WERI-Rb-1 (cell line): ENCODE measurements at regions not wholly inside any gene's neighbourhood (a gene's known extent, or its start where the extent isn't known, plus 50 kb on each side); places are given as distances from the start of the nearest gene placed in this dataset.

Experiments used
- DNase-seq: peaks from one replicate; pipeline ENCODE4 v3.0.0-alpha.2; 2020
- H3K27ac ChIP-seq: fragments of 250-450 bp; sonication (Bioruptor Pico); 2 replicates; pipeline ENCODE4 v1.5.1; 2020; ENCODE audit warnings: mild to moderate bottlenecking, moderate library complexity
- H3K27me3 ChIP-seq: fragments of 250-450 bp; sonication (Bioruptor Pico); 2 replicates; pipeline ENCODE4 v1.5.1; 2021; ENCODE audit warnings: mild to moderate bottlenecking, low read depth, moderate library complexity; ENCODE audit not compliant: insufficient read depth, severe bottlenecking
- H3K36me3 ChIP-seq: fragments of 250-450 bp; sonication (Bioruptor Pico); 2 replicates; pipeline ENCODE4 v1.5.1; 2020; ENCODE audit warnings: mild to moderate bottlenecking, moderate library complexity
- H3K4me3 ChIP-seq: 2 replicates; pipeline ENCODE4 v1.5.1; 2011; ENCODE audit warnings: low read depth, mild to moderate bottlenecking, control low read depth, low read length
- H3K9me3 ChIP-seq: fragments of 250-450 bp; sonication (Bioruptor Pico); 2 replicates; pipeline ENCODE4 v1.5.1; 2021; ENCODE audit warnings: mild to moderate bottlenecking, moderate library complexity; ENCODE audit not compliant: severe bottlenecking
- CTCF ChIP-seq: IDR thresholded peaks from 2 replicates; pipeline ENCODE4 v1.5.1; 2011; ENCODE audit warnings: low read depth, mild to moderate bottlenecking, control low read depth, inconsistent platforms, low read length

- no peak for DNase-seq
- no peaks in the 10 kb centered on the region for H3K9me3 ChIP-seq
- H3K27ac ChIP-seq: no peak overlapping the region
- H3K4me3 ChIP-seq: no peak overlapping the region
- TF ChIP-seq CTCF: no peak
- no peaks in the 10 kb centered on the region for H3K36me3 ChIP-seq
- peaks cover 58% of the 10 kb centered on the region for H3K27me3 ChIP-seq
Measured at GRCh38 chr9:86667307-86667706, 280.0 kb downstream of the GAS1 start.

GRCh38 chr9:86665416-86665815 is 281.9 kb downstream of the GAS1 start:
- no peaks in the 10 kb centered on the region for H3K36me3 ChIP-seq
- no peak for DNase-seq
- no peak for TF ChIP-seq CTCF
- no peak overlapping the region for H3K27ac ChIP-seq
- H3K9me3 ChIP-seq: no peaks in the 10 kb centered on the region
- H3K4me3 ChIP-seq: no peak overlapping the region
- H3K27me3 ChIP-seq: peaks cover 41% of the 10 kb centered on the region

GRCh38 chr9:86664603-86665002 is 282.7 kb downstream of the GAS1 start:
- H3K36me3 ChIP-seq: no peaks in the 10 kb centered on the region
- H3K27me3 ChIP-seq: peaks cover 41% of the 10 kb centered on the region
- no peak for DNase-seq
- TF ChIP-seq CTCF: no peak
- H3K27ac ChIP-seq: no peak overlapping the region
- no peak overlapping the region for H3K4me3 ChIP-seq
- H3K9me3 ChIP-seq: no peaks in the 10 kb centered on the region

GRCh38 chr9:86663905-86664304 is 283.4 kb downstream of the GAS1 start:
- no peak overlapping the region for H3K4me3 ChIP-seq
- no peak for TF ChIP-seq CTCF
- peaks cover 38% of the 10 kb centered on the region for H3K27me3 ChIP-seq
- no peak overlapping the region for H3K27ac ChIP-seq
- DNase-seq: no peak
- H3K9me3 ChIP-seq: no peaks in the 10 kb centered on the region
- no peaks in the 10 kb centered on the region for H3K36me3 ChIP-seq

GRCh38 chr9:86662890-86663468 is 284.3 kb downstream of the GAS1 start:
- no peaks in the 10 kb centered on the region for H3K9me3 ChIP-seq
- H3K27me3 ChIP-seq: peaks cover 34% of the 10 kb centered on the region
- H3K27ac ChIP-seq: no peak overlapping the region
- H3K4me3 ChIP-seq: no peak overlapping the region
- DNase-seq: no peak
- H3K36me3 ChIP-seq: no peaks in the 10 kb centered on the region
- no peak for TF ChIP-seq CTCF

- no peak overlapping the region for H3K4me3 ChIP-seq
- H3K9me3 ChIP-seq: no peaks in the 10 kb centered on the region
- peaks cover 29% of the 10 kb centered on the region for H3K27me3 ChIP-seq
- no peaks in the 10 kb centered on the region for H3K36me3 ChIP-seq
- no peak for TF ChIP-seq CTCF
- H3K27ac ChIP-seq: no peak overlapping the region
- DNase-seq: no peak
Measured at GRCh38 chr9:86660146-86660943, 287.0 kb downstream of the GAS1 start.
